Mammary epithelial cell (primary cell): ENCODE measurements at regions not wholly inside any gene's neighbourhood (a gene's known extent, or its start where the extent isn't known, plus 50 kb on each side); places are given as distances from the start of the nearest gene placed in this dataset.

Experiments
- EZH2 ChIP-seq: IDR thresholded peaks from 2 replicates; pipeline ENCODE4 v1.6.1; 2012; ENCODE audit warnings: low read length, inconsistent platforms, borderline replicate concordance
- TF ChIP-seq, protein P1 (sequence below), 2 donors: IDR thresholded peaks in 1 of 2; conservative IDR thresholded peaks in 1 of 2; 2 replicates each; pipeline ENCODE4 v1.5.1; 2011 to 2012; ENCODE audit warnings: inconsistent platforms in 2 of 2, low read length in 2 of 2, mild to moderate bottlenecking in 2 of 2, control low read depth in 1 of 2, low read depth in 1 of 2; ENCODE audit not compliant: insufficient read depth in 1 of 2; ENCODE audit errors: extremely low read depth in 1 of 2

DNA sequence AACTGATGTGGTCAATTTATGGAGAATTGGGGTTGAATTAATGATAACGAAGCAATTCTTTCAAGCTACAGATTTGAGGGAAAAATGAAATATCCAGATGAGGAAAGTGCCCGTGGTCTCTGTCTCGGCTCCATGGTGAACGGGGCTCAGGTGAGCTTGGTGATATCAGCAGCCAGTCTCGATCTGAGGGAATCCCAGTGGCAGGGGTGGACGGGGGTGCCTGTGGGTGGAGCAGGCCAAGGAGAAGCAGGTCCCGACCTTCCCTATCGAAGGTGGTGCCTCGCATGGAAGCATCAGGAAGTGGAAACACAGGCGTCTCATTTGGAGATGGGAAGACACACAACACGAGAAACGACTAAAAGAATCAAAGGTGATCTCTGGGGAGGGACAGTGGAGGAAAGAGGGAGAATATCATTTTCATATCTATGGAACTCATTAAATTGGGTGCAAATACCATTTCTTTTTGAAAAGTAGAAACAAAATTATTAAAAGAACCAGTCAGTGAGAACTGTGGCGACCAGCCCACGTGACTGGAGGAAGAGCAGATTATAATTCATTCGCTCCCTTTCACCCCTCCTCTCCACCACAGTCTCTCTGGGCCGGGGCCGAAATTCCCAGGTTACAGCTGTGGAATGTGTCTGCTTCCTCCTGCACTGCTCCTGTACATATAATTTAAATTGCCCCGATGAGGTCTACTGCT is 354.3 kb upstream of the SFSWAP start:
- no peak for TF ChIP-seq EZH2
- TF ChIP-seq, protein P1, sequence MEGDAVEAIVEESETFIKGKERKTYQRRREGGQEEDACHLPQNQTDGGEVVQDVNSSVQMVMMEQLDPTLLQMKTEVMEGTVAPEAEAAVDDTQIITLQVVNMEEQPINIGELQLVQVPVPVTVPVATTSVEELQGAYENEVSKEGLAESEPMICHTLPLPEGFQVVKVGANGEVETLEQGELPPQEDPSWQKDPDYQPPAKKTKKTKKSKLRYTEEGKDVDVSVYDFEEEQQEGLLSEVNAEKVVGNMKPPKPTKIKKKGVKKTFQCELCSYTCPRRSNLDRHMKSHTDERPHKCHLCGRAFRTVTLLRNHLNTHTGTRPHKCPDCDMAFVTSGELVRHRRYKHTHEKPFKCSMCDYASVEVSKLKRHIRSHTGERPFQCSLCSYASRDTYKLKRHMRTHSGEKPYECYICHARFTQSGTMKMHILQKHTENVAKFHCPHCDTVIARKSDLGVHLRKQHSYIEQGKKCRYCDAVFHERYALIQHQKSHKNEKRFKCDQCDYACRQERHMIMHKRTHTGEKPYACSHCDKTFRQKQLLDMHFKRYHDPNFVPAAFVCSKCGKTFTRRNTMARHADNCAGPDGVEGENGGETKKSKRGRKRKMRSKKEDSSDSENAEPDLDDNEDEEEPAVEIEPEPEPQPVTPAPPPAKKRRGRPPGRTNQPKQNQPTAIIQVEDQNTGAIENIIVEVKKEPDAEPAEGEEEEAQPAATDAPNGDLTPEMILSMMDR (conservative IDR thresholded peaks at IDR 0.05 in 1 of 2, IDR thresholded peaks at IDR 0.05 in 1 of 2; ENCODE audit: extremely low read depth in 1 of 2, insufficient read depth in 1 of 2, low read depth in 1 of 2, low read length in 2 of 2): no peak
